ENCODE measurements at regions not wholly inside any gene's neighbourhood (a gene's known extent, or its start where the extent isn't known, plus 50 kb on each side); places are given as distances from the start of the nearest gene placed in this dataset.
A peak's percentile ranks its signal among the peaks of the same experiment; 100 is the strongest.

DNA sequence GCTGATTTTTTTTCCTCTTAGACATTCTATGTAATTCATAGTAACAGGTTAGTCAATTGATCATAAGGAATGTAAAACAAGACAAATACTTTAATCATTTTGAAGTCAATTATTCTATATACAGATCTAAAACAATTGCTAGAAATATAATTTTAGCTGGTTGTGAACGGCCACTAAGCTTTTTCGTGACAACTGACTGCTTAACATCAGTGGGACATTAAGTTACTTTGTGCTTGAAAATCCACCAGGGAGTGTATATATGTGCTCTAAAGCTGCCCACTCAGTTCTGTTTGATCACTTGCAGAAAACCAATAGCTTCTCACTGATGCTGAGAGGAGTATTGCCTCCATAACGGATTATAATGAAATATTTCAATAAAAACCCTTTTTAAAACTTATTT, 370.2 kb upstream of the CCNH start (continued):
- TF ChIP-seq, protein P1, sequence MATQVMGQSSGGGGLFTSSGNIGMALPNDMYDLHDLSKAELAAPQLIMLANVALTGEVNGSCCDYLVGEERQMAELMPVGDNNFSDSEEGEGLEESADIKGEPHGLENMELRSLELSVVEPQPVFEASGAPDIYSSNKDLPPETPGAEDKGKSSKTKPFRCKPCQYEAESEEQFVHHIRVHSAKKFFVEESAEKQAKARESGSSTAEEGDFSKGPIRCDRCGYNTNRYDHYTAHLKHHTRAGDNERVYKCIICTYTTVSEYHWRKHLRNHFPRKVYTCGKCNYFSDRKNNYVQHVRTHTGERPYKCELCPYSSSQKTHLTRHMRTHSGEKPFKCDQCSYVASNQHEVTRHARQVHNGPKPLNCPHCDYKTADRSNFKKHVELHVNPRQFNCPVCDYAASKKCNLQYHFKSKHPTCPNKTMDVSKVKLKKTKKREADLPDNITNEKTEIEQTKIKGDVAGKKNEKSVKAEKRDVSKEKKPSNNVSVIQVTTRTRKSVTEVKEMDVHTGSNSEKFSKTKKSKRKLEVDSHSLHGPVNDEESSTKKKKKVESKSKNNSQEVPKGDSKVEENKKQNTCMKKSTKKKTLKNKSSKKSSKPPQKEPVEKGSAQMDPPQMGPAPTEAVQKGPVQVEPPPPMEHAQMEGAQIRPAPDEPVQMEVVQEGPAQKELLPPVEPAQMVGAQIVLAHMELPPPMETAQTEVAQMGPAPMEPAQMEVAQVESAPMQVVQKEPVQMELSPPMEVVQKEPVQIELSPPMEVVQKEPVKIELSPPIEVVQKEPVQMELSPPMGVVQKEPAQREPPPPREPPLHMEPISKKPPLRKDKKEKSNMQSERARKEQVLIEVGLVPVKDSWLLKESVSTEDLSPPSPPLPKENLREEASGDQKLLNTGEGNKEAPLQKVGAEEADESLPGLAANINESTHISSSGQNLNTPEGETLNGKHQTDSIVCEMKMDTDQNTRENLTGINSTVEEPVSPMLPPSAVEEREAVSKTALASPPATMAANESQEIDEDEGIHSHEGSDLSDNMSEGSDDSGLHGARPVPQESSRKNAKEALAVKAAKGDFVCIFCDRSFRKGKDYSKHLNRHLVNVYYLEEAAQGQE (IDR thresholded peaks at IDR 0.05) = no peak
- no peak for TF ChIP-seq KDM1A (IDR thresholded peaks at IDR 0.05; ENCODE audit: low read depth)

DNA sequence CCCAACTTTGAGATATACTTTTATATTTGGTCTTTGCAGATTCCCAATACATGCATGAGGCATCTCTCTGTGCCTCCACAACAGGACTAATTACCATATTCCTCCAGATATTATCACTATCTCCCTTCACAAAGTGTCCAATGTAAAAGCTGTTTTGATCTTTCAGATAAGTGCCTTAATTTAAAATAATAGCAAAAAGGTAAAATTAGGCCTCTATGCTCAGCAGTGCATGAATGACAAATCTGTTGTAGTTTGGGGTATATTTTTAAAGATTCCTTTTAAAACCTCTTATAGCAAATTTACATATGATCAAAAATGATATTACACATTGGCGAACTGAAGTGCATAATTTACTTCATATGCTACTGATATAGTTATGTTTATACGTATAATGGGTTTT, 369.2 kb upstream of the CCNH start:
- ATAC-seq = no peak
- no peak for DNase-seq (ENCODE audit: low read depth in 1 of 2, low spot score in 1 of 2)
- Histone ChIP-seq H3K4me3 (no peak overlapping the region), H3K9me3 (no peaks in the 10 kb centered on the region), H3K27ac (no peak overlapping the region), H3K4me1 (no peaks in the 10 kb centered on the region), H3K4me2 (no peak overlapping the region)
- POLR2A ChIA-PET = no interaction called here
- no peak for FAIRE-seq
- CTCF ChIA-PET = interaction anchor here (0.7 to 5.3 kb wide), 20 partner anchors 12 to 944 kb away, joined by 3 to 76 read pairs (median 5); no protein-coding TSS in a partner anchor
- TF ChIP-seq, protein P2, sequence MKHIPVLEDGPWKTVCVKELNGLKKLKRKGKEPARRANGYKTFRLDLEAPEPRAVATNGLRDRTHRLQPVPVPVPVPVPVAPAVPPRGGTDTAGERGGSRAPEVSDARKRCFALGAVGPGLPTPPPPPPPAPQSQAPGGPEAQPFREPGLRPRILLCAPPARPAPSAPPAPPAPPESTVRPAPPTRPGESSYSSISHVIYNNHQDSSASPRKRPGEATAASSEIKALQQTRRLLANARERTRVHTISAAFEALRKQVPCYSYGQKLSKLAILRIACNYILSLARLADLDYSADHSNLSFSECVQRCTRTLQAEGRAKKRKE (CRISPR knock-in tag; IDR thresholded peaks at IDR 0.05; ENCODE audit: low read depth) = no peak
- TF ChIP-seq PHF8 (IDR thresholded peaks at IDR 0.05; ENCODE audit: borderline replicate concordance, low read depth) (no peak), RARB (CRISPR knock-in tag; IDR thresholded peaks at IDR 0.05) (no peak), MAFK (IDR thresholded peaks at IDR 0.05; ENCODE audit: partially characterized antibody) (no peak), RCOR1 (IDR thresholded peaks at IDR 0.05; ENCODE audit: low read depth, low read length) (no peak), RAD21 (conservative IDR thresholded peaks at IDR 0.05 in 1 of 2, IDR thresholded peaks at IDR 0.05 in 1 of 2) (no peak)
- TF ChIP-seq, protein P3, sequence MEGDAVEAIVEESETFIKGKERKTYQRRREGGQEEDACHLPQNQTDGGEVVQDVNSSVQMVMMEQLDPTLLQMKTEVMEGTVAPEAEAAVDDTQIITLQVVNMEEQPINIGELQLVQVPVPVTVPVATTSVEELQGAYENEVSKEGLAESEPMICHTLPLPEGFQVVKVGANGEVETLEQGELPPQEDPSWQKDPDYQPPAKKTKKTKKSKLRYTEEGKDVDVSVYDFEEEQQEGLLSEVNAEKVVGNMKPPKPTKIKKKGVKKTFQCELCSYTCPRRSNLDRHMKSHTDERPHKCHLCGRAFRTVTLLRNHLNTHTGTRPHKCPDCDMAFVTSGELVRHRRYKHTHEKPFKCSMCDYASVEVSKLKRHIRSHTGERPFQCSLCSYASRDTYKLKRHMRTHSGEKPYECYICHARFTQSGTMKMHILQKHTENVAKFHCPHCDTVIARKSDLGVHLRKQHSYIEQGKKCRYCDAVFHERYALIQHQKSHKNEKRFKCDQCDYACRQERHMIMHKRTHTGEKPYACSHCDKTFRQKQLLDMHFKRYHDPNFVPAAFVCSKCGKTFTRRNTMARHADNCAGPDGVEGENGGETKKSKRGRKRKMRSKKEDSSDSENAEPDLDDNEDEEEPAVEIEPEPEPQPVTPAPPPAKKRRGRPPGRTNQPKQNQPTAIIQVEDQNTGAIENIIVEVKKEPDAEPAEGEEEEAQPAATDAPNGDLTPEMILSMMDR (IDR thresholded peaks at IDR 0.05) = no peak
- WGBS (ENCODE audit: missing lambda C conversion rate) = 86% methylated on average over 2 of the region's 2 CpGs

DNA sequence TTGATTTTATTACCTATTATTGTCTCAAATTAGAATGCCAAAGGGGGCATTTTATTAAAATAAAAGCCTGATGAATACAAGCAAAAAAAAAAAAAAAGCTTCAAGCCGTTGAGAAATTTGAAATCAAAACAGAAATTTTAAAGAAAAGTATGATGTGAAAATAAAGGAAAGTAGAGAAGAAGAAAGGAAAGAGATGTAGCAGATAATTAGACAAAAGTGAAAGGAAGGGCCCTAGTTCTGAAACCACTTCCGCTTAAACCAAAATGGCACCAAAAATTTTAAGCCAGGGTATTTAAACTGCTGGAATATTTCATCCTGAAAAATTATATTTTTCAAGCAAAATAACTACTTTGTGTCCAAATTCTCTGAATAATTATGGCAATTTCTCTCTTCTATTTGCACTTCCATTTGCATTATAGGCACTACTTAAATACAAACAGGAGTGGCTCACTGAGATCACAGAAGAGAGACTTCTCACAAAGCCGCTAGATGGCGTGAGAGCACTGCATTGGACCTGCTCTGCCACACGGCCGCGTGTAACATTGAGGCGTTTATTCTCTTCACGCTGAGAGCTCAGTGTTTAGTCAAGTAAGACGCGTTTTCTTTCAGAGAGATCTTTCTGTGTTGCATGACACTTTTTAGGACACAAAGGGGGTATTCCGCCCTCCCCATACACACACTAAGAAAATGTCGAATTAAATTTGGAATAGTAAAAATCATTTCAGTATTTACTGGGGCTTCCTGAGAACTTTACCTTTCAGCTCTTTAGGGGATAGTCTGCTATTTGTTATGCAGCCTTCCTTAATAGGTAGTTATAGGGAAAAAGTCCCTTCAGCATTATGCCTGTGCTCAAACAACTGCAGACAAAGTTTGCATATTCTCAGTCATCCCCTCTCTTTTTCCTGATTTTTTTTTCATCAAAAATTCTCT, 368.4 kb upstream of the CCNH start:
- Histone ChIP-seq H3K4me3 (no peak overlapping the region), H3K27ac (no peak overlapping the region), H3K4me1 (no peaks in the 10 kb centered on the region), H3K4me2 (peak overlapping the region; percentile 30; the same call in 2 of the 3 replicates), H3K9me3 (no peaks in the 10 kb centered on the region)
- peak; percentile 100 for ATAC-seq
- ChIA-PET POLR2A (no interaction called here), CTCF (interaction anchor here (0.6 to 5.3 kb wide), 34 partner anchors 10 to 981 kb away, joined by 3 to 76 read pairs (median 4); no protein-coding TSS in a partner anchor)
- DNase-seq (ENCODE audit: low read depth in 1 of 2, low spot score in 1 of 2) = peak; percentile 11 to 84
- no peak for FAIRE-seq
- 8% methylated on average over 13 of the region's 13 CpGs for WGBS (ENCODE audit: missing lambda C conversion rate)
- TF ChIP-seq HOXB5 (CRISPR knock-in tag; IDR thresholded peaks at IDR 0.05) = no peak
- TF ChIP-seq, protein P3 (IDR thresholded peaks at IDR 0.05) = peak; percentile 92
- no peak for TF ChIP-seq NPAS2 (CRISPR knock-in tag; IDR thresholded peaks at IDR 0.05; ENCODE audit: borderline replicate concordance)
- no peak for TF ChIP-seq ESRRA (IDR thresholded peaks at IDR 0.05; ENCODE audit: borderline replicate concordance, low read length)
- no peak for TF ChIP-seq CEBPB (IDR thresholded peaks at IDR 0.05)
- peak; percentile 95 to 97 for TF ChIP-seq RAD21 (conservative IDR thresholded peaks at IDR 0.05 in 1 of 2, IDR thresholded peaks at IDR 0.05 in 1 of 2)
- TF ChIP-seq, protein P4, sequence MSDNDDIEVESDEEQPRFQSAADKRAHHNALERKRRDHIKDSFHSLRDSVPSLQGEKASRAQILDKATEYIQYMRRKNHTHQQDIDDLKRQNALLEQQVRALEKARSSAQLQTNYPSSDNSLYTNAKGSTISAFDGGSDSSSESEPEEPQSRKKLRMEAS (IDR thresholded peaks at IDR 0.05) = peak; percentile 48; the same call in 1 of the 2 replicates
- TF ChIP-seq HOXB13 (CRISPR knock-in tag; IDR thresholded peaks at IDR 0.05; ENCODE audit: low read depth) = no peak
- TF ChIP-seq, protein P5, sequence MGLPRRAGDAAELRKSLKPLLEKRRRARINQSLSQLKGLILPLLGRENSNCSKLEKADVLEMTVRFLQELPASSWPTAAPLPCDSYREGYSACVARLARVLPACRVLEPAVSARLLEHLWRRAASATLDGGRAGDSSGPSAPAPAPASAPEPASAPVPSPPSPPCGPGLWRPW (IDR thresholded peaks at IDR 0.05) = no peak
- TF ChIP-seq, protein P6, sequence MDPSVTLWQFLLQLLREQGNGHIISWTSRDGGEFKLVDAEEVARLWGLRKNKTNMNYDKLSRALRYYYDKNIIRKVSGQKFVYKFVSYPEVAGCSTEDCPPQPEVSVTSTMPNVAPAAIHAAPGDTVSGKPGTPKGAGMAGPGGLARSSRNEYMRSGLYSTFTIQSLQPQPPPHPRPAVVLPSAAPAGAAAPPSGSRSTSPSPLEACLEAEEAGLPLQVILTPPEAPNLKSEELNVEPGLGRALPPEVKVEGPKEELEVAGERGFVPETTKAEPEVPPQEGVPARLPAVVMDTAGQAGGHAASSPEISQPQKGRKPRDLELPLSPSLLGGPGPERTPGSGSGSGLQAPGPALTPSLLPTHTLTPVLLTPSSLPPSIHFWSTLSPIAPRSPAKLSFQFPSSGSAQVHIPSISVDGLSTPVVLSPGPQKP (IDR thresholded peaks at IDR 0.05; ENCODE audit: low read depth, low read length) = no peak
- TF ChIP-seq SMC3 (IDR thresholded peaks at IDR 0.05) = peak; percentile 88
